Liver (tissue), 3 donors: ENCODE measurements at regions not wholly inside any gene's neighbourhood (a gene's known extent, or its start where the extent isn't known, plus 50 kb on each side); places are given as distances from the start of the nearest gene placed in this dataset.

ENCODE experiments used
- SP1 ChIP-seq: IDR thresholded peaks from 2 replicates; pipeline ENCODE4 v1.6.1; 2018; ENCODE audit warnings: antibody characterized with exemption, mild to moderate bottlenecking
- TF ChIP-seq, protein P1 (sequence below): fragments of 150-350 bp; IDR thresholded peaks from 2 replicates; pipeline ENCODE4 v1.5.1; 2017; ENCODE audit warnings: improper control_type of control experiment, low read depth, low read length; ENCODE audit not compliant: missing input control
- donor health status: healthy.
- donor health status: healthy.

DNA sequence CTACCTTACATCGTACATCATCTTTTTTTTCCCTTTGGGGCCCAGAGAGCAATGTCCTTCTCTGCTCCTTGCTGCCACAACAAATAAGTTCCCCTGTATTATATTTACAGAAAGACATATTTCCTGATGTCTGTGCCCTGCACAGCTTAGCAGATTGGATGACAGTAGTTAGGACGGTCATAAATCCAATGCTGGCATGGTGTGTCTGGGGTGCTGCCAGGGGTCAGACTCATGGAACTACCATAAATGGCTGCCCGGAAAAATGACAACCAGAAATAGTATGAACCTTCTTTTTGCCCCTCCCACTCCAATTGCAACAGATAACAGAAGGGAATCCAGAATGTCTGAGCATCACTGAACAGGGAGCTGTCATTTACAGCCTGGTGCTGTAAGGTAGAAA lies 511.1 kb downstream of the PSAT1 start:
- TF ChIP-seq, protein P1, sequence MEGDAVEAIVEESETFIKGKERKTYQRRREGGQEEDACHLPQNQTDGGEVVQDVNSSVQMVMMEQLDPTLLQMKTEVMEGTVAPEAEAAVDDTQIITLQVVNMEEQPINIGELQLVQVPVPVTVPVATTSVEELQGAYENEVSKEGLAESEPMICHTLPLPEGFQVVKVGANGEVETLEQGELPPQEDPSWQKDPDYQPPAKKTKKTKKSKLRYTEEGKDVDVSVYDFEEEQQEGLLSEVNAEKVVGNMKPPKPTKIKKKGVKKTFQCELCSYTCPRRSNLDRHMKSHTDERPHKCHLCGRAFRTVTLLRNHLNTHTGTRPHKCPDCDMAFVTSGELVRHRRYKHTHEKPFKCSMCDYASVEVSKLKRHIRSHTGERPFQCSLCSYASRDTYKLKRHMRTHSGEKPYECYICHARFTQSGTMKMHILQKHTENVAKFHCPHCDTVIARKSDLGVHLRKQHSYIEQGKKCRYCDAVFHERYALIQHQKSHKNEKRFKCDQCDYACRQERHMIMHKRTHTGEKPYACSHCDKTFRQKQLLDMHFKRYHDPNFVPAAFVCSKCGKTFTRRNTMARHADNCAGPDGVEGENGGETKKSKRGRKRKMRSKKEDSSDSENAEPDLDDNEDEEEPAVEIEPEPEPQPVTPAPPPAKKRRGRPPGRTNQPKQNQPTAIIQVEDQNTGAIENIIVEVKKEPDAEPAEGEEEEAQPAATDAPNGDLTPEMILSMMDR, result no peak
- TF ChIP-seq SP1, result no peak
